ENCODE measurements at regions not wholly inside any gene's neighbourhood (a gene's known extent, or its start where the extent isn't known, plus 50 kb on each side); places are given as distances from the start of the nearest gene placed in this dataset.

DNA sequence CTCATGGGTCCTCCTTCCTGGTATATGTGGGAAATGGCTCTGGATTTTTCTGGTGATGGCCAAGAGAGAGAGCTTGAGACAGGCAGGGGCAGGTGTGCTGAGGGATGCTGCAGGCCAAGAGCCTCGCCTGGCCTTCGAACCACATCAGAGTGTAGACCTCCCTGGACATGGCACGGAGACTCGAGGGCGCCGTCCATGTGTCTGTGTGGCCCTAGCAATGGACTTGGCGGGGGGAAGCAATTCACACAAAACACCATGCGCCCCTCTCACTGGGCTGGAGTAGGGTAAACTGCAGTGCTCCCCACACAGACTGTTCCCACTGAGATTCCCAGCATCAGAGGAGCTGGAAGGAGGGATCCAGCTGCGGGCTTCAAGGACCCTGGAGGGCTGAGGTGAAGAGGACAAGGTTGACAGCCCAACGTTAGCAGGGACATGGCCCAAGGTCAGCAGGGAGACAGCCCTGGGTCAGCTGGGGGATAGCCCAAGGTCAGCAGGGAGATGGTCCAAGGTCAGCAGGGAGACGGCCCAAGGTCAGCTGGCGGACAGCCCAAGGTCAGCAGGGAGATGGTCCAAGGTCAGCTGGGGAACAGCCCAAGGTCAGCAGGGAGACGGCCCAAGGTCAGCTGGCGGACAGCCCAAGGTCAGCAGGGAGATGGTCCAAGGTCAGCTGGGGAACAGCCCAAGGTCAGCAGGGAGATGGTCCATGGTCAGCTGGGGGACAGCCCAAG, 75.4 kb upstream of the HDAC4 start:
- TF ChIP-seq, protein P1, sequence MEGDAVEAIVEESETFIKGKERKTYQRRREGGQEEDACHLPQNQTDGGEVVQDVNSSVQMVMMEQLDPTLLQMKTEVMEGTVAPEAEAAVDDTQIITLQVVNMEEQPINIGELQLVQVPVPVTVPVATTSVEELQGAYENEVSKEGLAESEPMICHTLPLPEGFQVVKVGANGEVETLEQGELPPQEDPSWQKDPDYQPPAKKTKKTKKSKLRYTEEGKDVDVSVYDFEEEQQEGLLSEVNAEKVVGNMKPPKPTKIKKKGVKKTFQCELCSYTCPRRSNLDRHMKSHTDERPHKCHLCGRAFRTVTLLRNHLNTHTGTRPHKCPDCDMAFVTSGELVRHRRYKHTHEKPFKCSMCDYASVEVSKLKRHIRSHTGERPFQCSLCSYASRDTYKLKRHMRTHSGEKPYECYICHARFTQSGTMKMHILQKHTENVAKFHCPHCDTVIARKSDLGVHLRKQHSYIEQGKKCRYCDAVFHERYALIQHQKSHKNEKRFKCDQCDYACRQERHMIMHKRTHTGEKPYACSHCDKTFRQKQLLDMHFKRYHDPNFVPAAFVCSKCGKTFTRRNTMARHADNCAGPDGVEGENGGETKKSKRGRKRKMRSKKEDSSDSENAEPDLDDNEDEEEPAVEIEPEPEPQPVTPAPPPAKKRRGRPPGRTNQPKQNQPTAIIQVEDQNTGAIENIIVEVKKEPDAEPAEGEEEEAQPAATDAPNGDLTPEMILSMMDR (IDR thresholded peaks at IDR 0.05; ENCODE audit: low read depth, low read length): no peak
- DNase-seq (ENCODE audit: extremely low read depth, low read depth): no peak

DNA sequence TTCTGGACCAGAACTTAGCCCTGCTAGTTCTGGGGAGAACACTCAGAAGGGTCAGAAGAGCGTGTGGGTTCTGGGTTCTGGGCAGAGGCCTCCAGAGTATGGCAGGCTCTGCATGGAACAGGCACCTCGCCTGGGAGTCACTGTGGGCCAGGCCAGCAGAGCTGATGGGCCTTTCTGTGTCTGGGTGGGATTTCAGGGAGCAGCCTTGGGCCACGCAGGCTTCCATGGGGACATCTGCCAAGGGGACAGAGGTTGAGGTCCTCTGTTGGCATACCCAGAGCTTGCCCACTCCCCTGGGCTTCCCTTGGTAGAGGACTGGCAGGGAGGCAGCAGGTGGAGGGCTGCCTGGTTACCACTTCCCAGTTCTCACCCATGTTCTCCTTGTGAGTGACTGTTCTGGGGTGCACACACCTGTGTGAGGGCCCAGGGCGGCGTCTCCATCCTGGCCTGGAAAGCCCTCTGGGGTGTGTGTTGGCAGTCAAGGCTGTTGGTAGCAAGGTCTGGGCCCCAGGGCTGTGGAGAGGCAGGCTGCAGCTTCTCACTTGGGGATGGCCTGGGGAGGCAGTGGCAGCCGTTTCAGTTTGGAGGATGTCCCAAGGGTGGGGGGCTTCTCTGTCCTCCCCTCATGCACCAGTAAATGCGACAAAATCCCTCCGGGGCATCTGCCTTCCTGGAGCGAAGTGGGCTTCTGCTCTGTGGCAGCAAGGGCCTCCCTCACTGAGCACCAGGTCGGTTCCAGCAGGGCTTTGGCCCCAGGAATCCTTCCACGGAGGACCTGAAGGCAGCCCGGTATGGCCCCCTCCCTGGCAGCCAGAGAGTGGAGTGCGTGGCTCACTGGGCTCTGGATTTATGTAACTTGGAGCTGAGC, 74.6 kb upstream of the HDAC4 start:
- no peak for DNase-seq (ENCODE audit: extremely low read depth, low read depth)
- TF ChIP-seq, protein P1 (IDR thresholded peaks at IDR 0.05; ENCODE audit: low read depth, low read length): no peak

DNA sequence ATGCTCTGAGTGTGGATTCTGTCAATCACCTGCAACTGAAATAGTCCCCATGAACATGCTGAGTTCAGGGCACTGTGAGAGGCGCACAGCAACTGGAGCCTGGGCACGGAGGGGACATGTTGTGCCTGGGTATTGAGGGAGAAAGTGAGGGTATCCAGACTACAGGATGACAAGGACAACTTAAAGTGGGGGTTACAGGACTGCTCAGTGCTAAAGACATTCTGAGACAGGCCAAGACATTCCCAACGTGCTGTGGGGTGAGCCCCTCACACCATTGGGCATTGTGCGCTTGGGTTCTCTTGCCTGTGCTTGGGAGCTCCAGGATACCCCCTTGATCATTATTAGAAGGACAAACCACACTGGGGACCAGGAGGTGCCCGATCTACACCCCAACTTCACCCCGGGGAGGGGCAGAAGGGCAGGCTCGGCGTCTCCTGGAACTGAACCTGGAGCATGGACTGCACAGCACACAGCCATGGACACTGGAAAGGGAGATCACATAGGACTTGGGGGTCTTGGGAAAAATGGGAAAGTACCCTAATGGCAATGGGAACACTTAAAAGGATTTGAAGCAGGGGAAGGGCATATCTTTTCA, 72.5 kb upstream of the HDAC4 start:
- DNase-seq (ENCODE audit: extremely low read depth, low read depth): no peak
- TF ChIP-seq, protein P1 (IDR thresholded peaks at IDR 0.05; ENCODE audit: low read depth, low read length): no peak

DNA sequence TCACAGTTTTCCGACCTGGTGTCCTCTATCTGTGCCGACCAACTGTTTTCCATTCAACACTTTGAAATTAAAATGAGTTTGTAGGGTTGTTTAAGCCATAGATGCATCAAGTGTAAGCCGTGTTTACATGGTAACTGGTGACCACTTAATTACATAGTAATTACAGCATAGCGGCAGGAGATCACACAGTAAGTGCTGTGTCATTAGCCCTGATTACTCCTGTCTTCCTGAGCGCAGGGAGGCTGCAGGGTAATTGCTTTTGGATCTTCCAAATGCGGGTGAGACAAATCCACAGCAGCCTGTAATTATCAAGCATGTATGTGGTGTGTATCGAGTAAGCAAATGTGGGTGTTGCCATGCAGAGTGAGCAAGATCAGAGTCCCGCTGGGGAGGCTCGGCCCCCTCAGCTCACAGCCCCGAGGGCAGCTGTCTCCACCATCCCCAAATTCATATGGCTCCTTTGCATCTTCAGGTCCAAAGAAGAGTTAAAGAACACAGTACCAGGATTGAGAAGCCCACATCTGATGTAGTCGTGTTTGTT, 71.5 kb upstream of the HDAC4 start:
- TF ChIP-seq, protein P1 (IDR thresholded peaks at IDR 0.05; ENCODE audit: low read depth, low read length): no peak
- DNase-seq (ENCODE audit: extremely low read depth, low read depth): no peak

DNA sequence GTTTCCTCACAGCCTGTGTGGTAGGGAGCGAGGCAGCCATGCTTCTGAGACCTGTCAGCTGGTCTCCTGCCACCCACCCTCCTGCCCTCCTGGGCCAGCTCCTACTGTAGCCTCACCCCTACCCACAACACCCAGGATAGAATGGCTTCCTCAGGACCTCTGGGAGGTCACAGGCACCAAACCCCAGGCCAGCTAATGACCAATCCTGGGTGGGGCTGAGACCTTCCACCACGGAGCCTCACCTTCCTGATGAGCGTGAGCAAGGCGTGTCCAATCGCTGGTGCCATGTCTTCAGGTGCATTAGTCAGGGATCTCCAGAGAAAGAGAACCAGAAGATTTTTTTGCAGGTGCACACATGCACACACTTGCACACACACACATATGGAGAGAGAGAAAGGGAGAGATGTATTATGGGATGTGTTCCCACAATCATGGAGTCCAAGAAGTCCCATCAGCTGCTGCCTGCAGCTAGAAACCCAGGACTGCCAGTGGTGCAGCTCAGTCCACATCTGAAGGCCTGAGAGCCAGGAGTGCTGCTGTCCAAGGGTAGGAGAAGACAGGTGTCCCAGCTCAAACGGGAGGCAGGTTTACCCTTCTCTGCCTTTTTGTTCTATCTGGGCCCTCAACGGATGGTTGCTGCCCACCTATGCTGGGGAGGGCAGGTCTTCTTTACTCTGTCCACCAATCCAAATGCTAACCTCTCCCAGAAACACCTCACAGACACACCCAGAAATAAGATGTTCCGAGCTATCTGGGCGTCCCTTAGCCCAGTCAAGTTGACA, 70.4 kb upstream of the HDAC4 start:
- no peak for DNase-seq (ENCODE audit: extremely low read depth, low read depth)
- TF ChIP-seq, protein P1 (IDR thresholded peaks at IDR 0.05; ENCODE audit: low read depth, low read length): no peak

DNA sequence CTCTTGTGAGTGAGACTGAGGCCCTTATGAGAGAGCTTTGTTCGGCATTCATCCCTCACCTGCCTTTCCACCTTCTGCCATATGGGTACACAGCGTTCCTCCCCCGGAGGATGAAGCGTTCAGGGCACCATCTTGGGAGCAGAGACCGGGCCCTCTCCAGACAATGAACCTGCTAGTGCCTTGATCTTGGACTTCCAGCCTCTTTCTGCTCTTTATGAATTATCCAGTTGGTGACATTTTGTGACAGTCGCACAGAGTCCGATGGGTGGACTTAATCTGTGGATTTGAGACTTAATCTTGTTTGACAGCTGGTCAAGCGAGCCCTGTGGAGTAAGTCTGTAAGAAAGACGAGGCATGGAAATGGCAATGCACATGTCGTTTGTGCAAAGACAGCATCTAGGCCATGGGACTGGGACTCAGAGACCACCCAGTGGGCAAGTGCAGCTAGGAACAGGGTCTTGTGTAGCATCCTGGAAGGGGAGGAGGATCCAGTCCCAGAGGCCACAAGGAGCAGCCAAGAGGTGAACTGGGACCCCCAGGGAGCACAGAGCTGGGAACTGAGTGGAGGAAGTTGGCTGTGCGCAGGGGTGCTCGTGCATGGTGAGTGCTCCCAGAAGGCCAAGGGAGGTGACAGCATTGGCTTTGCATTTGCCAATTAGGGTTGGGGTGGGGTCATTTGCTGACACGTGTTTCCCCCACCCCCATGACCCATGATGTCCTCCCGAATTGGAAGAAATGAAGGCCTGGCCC, 69.5 kb upstream of the HDAC4 start:
- DNase-seq (ENCODE audit: extremely low read depth, low read depth): no peak
- TF ChIP-seq, protein P1 (IDR thresholded peaks at IDR 0.05; ENCODE audit: low read depth, low read length): no peak
